ENCODE measurements at regions not wholly inside any gene's neighbourhood (a gene's known extent, or its start where the extent isn't known, plus 50 kb on each side); places are given as distances from the start of the nearest gene placed in this dataset.

GRCh38 chr14:40870252-40870651 lies 736.4 kb upstream of the LRFN5 start:
- no peak overlapping the region for H3K4me2 ChIP-seq (ENCODE audit: extremely low read depth, insufficient read depth, low read length)
- no peaks in the 10 kb centered on the region for H3K36me3 ChIP-seq (ENCODE audit: control insufficient read depth, insufficient read depth, low read length)
- TF ChIP-seq CTCF (conservative IDR thresholded peaks at IDR 0.05 in 1 of 2, IDR thresholded peaks at IDR 0.05 in 1 of 2; ENCODE audit: low read depth in 1 of 2, low read length in 2 of 2) (no peak), EZH2 (IDR thresholded peaks at IDR 0.05; ENCODE audit: low read length, missing control alignments) (no peak)
- H3K4me1 ChIP-seq (ENCODE audit: control insufficient read depth, extremely low read depth, insufficient read depth, low read length), result no peaks in the 10 kb centered on the region
- H3K79me2 ChIP-seq (ENCODE audit: control insufficient read depth, insufficient read depth, low read length), result no peaks in the 10 kb centered on the region
- H2AFZ ChIP-seq (ENCODE audit: low read length), result no peak overlapping the region
- H3K27ac ChIP-seq (ENCODE audit: insufficient read depth, low read length), result no peak overlapping the region
- no peak for DNase-seq (ENCODE audit: low read depth in 2 of 2)
- H4K20me1 ChIP-seq (ENCODE audit: control insufficient read depth, extremely low read depth, insufficient read depth, low read length), result no peaks in the 10 kb centered on the region
- H3K27me3 ChIP-seq (ENCODE audit: control insufficient read depth, insufficient read depth, low read length), result no peaks in the 10 kb centered on the region
- no peak overlapping the region for H3K4me3 ChIP-seq (replicated peaks in 1 of 4; ENCODE audit: control extremely low read depth in 1 of 4, insufficient read depth in 1 of 4, low read depth in 3 of 4, low read length in 4 of 4)
- H3K9ac ChIP-seq (ENCODE audit: insufficient read depth, low read length), result no peak overlapping the region
- H3K9me3 ChIP-seq (ENCODE audit: control insufficient read depth, insufficient read depth, low read depth, low read length), result no peaks in the 10 kb centered on the region

- H3K27ac ChIP-seq (ENCODE audit: insufficient read depth, low read length), result no peak overlapping the region
- no peaks in the 10 kb centered on the region for H3K79me2 ChIP-seq (ENCODE audit: control insufficient read depth, insufficient read depth, low read length)
- H3K4me3 ChIP-seq (replicated peaks in 1 of 4; ENCODE audit: control extremely low read depth in 1 of 4, insufficient read depth in 1 of 4, low read depth in 3 of 4, low read length in 4 of 4), result no peak overlapping the region
- TF ChIP-seq CTCF (conservative IDR thresholded peaks at IDR 0.05 in 1 of 2, IDR thresholded peaks at IDR 0.05 in 1 of 2; ENCODE audit: low read depth in 1 of 2, low read length in 2 of 2), result no peak
- TF ChIP-seq EZH2 (IDR thresholded peaks at IDR 0.05; ENCODE audit: low read length, missing control alignments), result no peak
- no peaks in the 10 kb centered on the region for H3K9me3 ChIP-seq (ENCODE audit: control insufficient read depth, insufficient read depth, low read depth, low read length)
- no peak overlapping the region for H3K9ac ChIP-seq (ENCODE audit: insufficient read depth, low read length)
- no peaks in the 10 kb centered on the region for H3K4me1 ChIP-seq (ENCODE audit: control insufficient read depth, extremely low read depth, insufficient read depth, low read length)
- no peak overlapping the region for H3K4me2 ChIP-seq (ENCODE audit: extremely low read depth, insufficient read depth, low read length)
- no peaks in the 10 kb centered on the region for H3K27me3 ChIP-seq (ENCODE audit: control insufficient read depth, insufficient read depth, low read length)
- H2AFZ ChIP-seq (ENCODE audit: low read length), result no peak overlapping the region
- no peaks in the 10 kb centered on the region for H4K20me1 ChIP-seq (ENCODE audit: control insufficient read depth, extremely low read depth, insufficient read depth, low read length)
- DNase-seq (ENCODE audit: low read depth in 2 of 2), result no peak
- H3K36me3 ChIP-seq (ENCODE audit: control insufficient read depth, insufficient read depth, low read length), result no peaks in the 10 kb centered on the region
Measured at GRCh38 chr14:40859055-40859454, 747.6 kb upstream of the LRFN5 start.

- TF ChIP-seq CTCF (conservative IDR thresholded peaks at IDR 0.05 in 1 of 2, IDR thresholded peaks at IDR 0.05 in 1 of 2; ENCODE audit: low read depth in 1 of 2, low read length in 2 of 2) (no peak), EZH2 (IDR thresholded peaks at IDR 0.05; ENCODE audit: low read length, missing control alignments) (no peak)
- no peaks in the 10 kb centered on the region for H3K9me3 ChIP-seq (ENCODE audit: control insufficient read depth, insufficient read depth, low read depth, low read length)
- H3K4me1 ChIP-seq (ENCODE audit: control insufficient read depth, extremely low read depth, insufficient read depth, low read length), result no peaks in the 10 kb centered on the region
- H3K9ac ChIP-seq (ENCODE audit: insufficient read depth, low read length), result no peak overlapping the region
- no peak overlapping the region for H3K27ac ChIP-seq (ENCODE audit: insufficient read depth, low read length)
- no peaks in the 10 kb centered on the region for H3K79me2 ChIP-seq (ENCODE audit: control insufficient read depth, insufficient read depth, low read length)
- H3K4me3 ChIP-seq (replicated peaks in 1 of 4; ENCODE audit: control extremely low read depth in 1 of 4, insufficient read depth in 1 of 4, low read depth in 3 of 4, low read length in 4 of 4), result no peak overlapping the region
- H2AFZ ChIP-seq (ENCODE audit: low read length), result no peak overlapping the region
- H3K36me3 ChIP-seq (ENCODE audit: control insufficient read depth, insufficient read depth, low read length), result no peaks in the 10 kb centered on the region
- H4K20me1 ChIP-seq (ENCODE audit: control insufficient read depth, extremely low read depth, insufficient read depth, low read length), result no peaks in the 10 kb centered on the region
- H3K4me2 ChIP-seq (ENCODE audit: extremely low read depth, insufficient read depth, low read length), result no peak overlapping the region
- H3K27me3 ChIP-seq (ENCODE audit: control insufficient read depth, insufficient read depth, low read length), result no peaks in the 10 kb centered on the region
- DNase-seq (ENCODE audit: low read depth in 2 of 2), result no peak
Measured at GRCh38 chr14:40855343-40855742, 751.3 kb upstream of the LRFN5 start.

Measured in fibroblast of lung (primary cell).